ENCODE measurements at regions not wholly inside any gene's neighbourhood (a gene's known extent, or its start where the extent isn't known, plus 50 kb on each side); places are given as distances from the start of the nearest gene placed in this dataset.

DNA sequence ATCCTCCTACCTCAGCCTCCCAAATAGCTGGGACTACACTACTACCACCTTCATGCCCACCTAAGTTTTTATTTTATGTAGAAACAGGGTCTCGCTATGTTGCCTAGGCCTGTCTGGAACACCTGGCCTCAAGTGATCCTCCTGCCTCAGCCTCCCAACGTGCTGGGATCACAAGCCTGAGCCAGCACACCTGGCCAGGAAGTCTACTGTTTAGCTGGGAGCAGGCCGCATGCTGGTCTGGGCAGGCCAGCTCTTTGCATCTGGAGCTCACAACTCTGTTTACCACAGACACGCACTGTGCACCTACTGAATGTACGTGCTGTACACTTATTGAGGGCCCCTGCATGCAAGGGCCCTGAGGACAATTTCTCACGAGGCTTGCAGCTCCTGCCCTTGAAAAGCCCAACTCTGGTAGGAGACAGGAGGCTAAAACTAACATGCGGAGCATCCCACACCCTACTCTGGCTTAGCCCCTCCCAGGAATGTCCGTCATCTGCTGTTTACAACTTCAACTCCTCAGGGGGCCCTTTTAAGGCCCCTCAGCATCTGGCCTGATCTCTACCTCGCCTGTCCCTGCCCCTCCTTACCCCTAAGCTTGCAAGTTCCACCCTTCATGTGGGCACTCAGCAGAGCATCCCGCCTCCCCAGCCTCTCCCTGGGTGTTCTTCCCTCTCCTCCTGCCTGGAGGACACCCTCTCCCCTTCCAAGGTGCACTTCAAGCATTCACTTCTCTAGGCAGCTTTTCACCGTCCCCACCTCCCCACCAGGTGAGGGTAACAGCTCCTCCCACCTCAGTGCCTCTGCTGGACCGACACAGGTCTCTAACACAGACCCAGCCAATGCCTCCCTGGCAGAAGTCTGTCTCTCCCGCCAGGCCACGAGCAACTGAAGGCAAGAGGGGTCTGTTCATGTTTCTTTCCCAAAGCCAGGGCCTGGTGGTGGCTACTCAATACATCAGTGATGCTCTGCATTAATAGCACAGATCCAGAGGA is 114.2 kb upstream of the UQCRFS1 start:
- TF ChIP-seq POLR2A (IDR thresholded peaks at IDR 0.05), result no peak
- TF ChIP-seq, protein P1, sequence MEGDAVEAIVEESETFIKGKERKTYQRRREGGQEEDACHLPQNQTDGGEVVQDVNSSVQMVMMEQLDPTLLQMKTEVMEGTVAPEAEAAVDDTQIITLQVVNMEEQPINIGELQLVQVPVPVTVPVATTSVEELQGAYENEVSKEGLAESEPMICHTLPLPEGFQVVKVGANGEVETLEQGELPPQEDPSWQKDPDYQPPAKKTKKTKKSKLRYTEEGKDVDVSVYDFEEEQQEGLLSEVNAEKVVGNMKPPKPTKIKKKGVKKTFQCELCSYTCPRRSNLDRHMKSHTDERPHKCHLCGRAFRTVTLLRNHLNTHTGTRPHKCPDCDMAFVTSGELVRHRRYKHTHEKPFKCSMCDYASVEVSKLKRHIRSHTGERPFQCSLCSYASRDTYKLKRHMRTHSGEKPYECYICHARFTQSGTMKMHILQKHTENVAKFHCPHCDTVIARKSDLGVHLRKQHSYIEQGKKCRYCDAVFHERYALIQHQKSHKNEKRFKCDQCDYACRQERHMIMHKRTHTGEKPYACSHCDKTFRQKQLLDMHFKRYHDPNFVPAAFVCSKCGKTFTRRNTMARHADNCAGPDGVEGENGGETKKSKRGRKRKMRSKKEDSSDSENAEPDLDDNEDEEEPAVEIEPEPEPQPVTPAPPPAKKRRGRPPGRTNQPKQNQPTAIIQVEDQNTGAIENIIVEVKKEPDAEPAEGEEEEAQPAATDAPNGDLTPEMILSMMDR (IDR thresholded peaks at IDR 0.05 in 4 of 5, conservative IDR thresholded peaks at IDR 0.05 in 1 of 5), result no peak

All from gastrocnemius medialis (tissue), 4 donors.